H1 (cell line): ENCODE measurements at regions not wholly inside any gene's neighbourhood (a gene's known extent, or its start where the extent isn't known, plus 50 kb on each side); places are given as distances from the start of the nearest gene placed in this dataset.

Source experiments
- CTCF ChIA-PET: fragments of 300-600 bp; sonication (Branson Sonifier 250); formaldehyde crosslinking; loops from one replicate; lab custom pipeline; 2021; ENCODE audit not compliant: partially characterized antibody; lab: Charles Lee
- POLR2A ChIA-PET: fragments of 300-600 bp; sonication (Branson Sonifier 250); formaldehyde crosslinking; loops from one replicate; lab custom pipeline; 2021; ENCODE audit warnings: inconsistent platforms; ENCODE audit not compliant: partially characterized antibody; lab: Charles Lee
- DNase-seq, 2 experiments: peaks; one replicate each; pipeline versions ENCODE4 v3.0.0 to v3.0.0-alpha.2; 2010 to 2022; ENCODE audit warnings: low spot score in 2 of 2, low read depth in 1 of 2, mixed read lengths in 1 of 2
- FAIRE-seq: peaks from 2 replicates; lab custom pipeline; 2011; peaks lifted over from hg19 to GRCh38; lab: Jason Lieb, UNC
- H2AFZ ChIP-seq: 2 replicates; pipeline ENCODE4 v1.8.1; 2012; ENCODE audit warnings: low read length, inconsistent platforms
- H2AK5ac ChIP-seq: 2 replicates; pipeline ENCODE4 v1.6.1; 2013; ENCODE audit warnings: low read depth, low read length
- H2BK120ac ChIP-seq: replicated peaks from 2 replicates; pipeline ENCODE3; 2013; ENCODE audit warnings: low read depth, low read length, inconsistent platforms
- H2BK12ac ChIP-seq: 2 replicates; pipeline ENCODE4 v1.6.1; 2013; ENCODE audit warnings: low read depth, low read length
- H2BK15ac ChIP-seq: 2 replicates; pipeline ENCODE4 v1.6.1; 2013; ENCODE audit warnings: low read length
- H2BK20ac ChIP-seq: 2 replicates; pipeline ENCODE4 v1.6.1; 2013; ENCODE audit warnings: low read length
- H2BK5ac ChIP-seq: 2 replicates; pipeline ENCODE4 v1.6.1; 2013; ENCODE audit warnings: low read depth, low read length
- H3K14ac ChIP-seq: 2 replicates; pipeline ENCODE4 v1.6.1; 2013; ENCODE audit warnings: inconsistent platforms; ENCODE audit not compliant: insufficient read length
- H3K18ac ChIP-seq: 2 replicates; pipeline ENCODE4 v1.6.1; 2013; ENCODE audit warnings: low read length; ENCODE audit errors: extremely low read depth
- H3K23ac ChIP-seq: 2 replicates; pipeline ENCODE4 v1.6.1; 2013; ENCODE audit warnings: inconsistent platforms; ENCODE audit not compliant: insufficient read length
- H3K23me2 ChIP-seq: 2 replicates; pipeline ENCODE4 v1.6.1; 2013; ENCODE audit warnings: low read depth, low read length
- H3K27ac ChIP-seq: 2 replicates; pipeline ENCODE4 v1.6.1; 2011; ENCODE audit warnings: low read depth, low read length, inconsistent platforms
- H3K27me3 ChIP-seq, 4 experiments: replicated peaks in 1 of 4; 1 replicate in 1 of 4; 2 replicates in 3 of 4; pipeline versions ENCODE4 v1.6.1 to v1.8.1; 2011 to 2013; ENCODE audit warnings: low read length in 3 of 4, mild to moderate bottlenecking in 3 of 4, inconsistent platforms in 2 of 4, mixed read lengths in 2 of 4, moderate library complexity in 1 of 4; ENCODE audit not compliant: control insufficient read depth in 3 of 4, insufficient read depth in 3 of 4; ENCODE audit errors: extremely low read depth in 1 of 4
- H3K36me3 ChIP-seq, 4 experiments: 2 replicates each; pipeline versions ENCODE4 v1.6.1 to v1.8.1; 2011 to 2013; ENCODE audit warnings: mild to moderate bottlenecking in 4 of 4, low read length in 3 of 4, moderate library complexity in 2 of 4, control low read depth in 1 of 4, inconsistent platforms in 1 of 4; ENCODE audit not compliant: insufficient read depth in 4 of 4, control insufficient read depth in 2 of 4
- H3K4ac ChIP-seq: replicated peaks from 2 replicates; pipeline ENCODE3; 2013; ENCODE audit warnings: low read length, low read depth, mixed read lengths, inconsistent platforms; ENCODE audit not compliant: insufficient read length
- H3K4me1 ChIP-seq, 4 experiments: replicated peaks in 1 of 4; 1 replicate in 1 of 4; 2 replicates in 3 of 4; pipeline versions ENCODE4 v1.6.1 to v1.8.1; 2011 to 2013; ENCODE audit warnings: low read length in 3 of 4, inconsistent platforms in 2 of 4, mixed read lengths in 1 of 4; ENCODE audit not compliant: insufficient read depth in 4 of 4, control insufficient read depth in 3 of 4
- H3K4me2 ChIP-seq, 2 experiments: 2 replicates each; pipeline versions ENCODE4 v1.6.1 to v1.8.1; 2011 to 2013; ENCODE audit warnings: low read depth in 2 of 2, low read length in 2 of 2, control low read depth in 1 of 2, inconsistent platforms in 1 of 2, mild to moderate bottlenecking in 1 of 2; ENCODE audit not compliant: insufficient read depth in 1 of 2
- H3K4me3 ChIP-seq, 4 experiments: fragments of 200-600, 300-600 bp in 1 of 4; sonication (generic), shearing (Covaris generic), sonication (Bioruptor Twin) in 1 of 4; 2 replicates each; pipeline versions ENCODE4 v1.5.1 to v1.8.1; 2011 to 2016; ENCODE audit warnings: low read length in 4 of 4, low read depth in 3 of 4, control low read depth in 2 of 4, inconsistent platforms in 2 of 4, mild to moderate bottlenecking in 2 of 4, mixed read lengths in 1 of 4, moderate library complexity in 1 of 4; ENCODE audit not compliant: insufficient read depth in 2 of 4; ENCODE audit errors: extremely low read depth in 1 of 4
- H3K56ac ChIP-seq: replicated peaks from 2 replicates; pipeline ENCODE3; 2013; ENCODE audit warnings: low read depth, mild to moderate bottlenecking, mixed read lengths, low read length, inconsistent platforms; ENCODE audit not compliant: insufficient read length
- H3K79me1 ChIP-seq: 2 replicates; pipeline ENCODE4 v1.6.1; 2013; ENCODE audit warnings: low read depth, low read length, control low read depth
- H3K79me2 ChIP-seq, 2 experiments: 2 replicates each; pipeline versions ENCODE4 v1.6.1 to v1.8.1; 2012 to 2013; ENCODE audit warnings: low read length in 2 of 2, mild to moderate bottlenecking in 2 of 2, inconsistent platforms in 1 of 2; ENCODE audit not compliant: insufficient read depth in 2 of 2, control insufficient read depth in 1 of 2
- H3K9ac ChIP-seq, 4 experiments: replicated peaks in 1 of 4; 1 replicate in 1 of 4; 2 replicates in 3 of 4; pipeline versions ENCODE4 v1.6.1 to v1.8.1; 2011 to 2013; ENCODE audit warnings: low read depth in 3 of 4, low read length in 3 of 4, control low read depth in 2 of 4, mild to moderate bottlenecking in 2 of 4, moderate library complexity in 2 of 4, inconsistent platforms in 1 of 4; ENCODE audit errors: extremely low read depth in 1 of 4
- H3K9me3 ChIP-seq, 2 experiments: 2 replicates each; pipeline versions ENCODE4 v1.6.1 to v1.8.1; 2012 to 2013; ENCODE audit warnings: mild to moderate bottlenecking in 2 of 2, moderate library complexity in 2 of 2, control low read depth in 1 of 2, inconsistent platforms in 1 of 2, low read depth in 1 of 2, low read length in 1 of 2, mixed read lengths in 1 of 2; ENCODE audit not compliant: insufficient read depth in 2 of 2
- H4K20me1 ChIP-seq, 2 experiments: replicated peaks in 1 of 2; 2 replicates each; pipeline versions ENCODE3 to v1.8.1; 2011 to 2013; ENCODE audit warnings: inconsistent platforms in 2 of 2, low read length in 2 of 2, mild to moderate bottlenecking in 1 of 2; ENCODE audit not compliant: insufficient read depth in 2 of 2, control insufficient read depth in 1 of 2
- H4K5ac ChIP-seq: 2 replicates; pipeline ENCODE4 v1.6.1; 2013; ENCODE audit warnings: low read length, low read depth, mixed read lengths, inconsistent platforms; ENCODE audit not compliant: insufficient read length
- H4K8ac ChIP-seq: 2 replicates; pipeline ENCODE4 v1.8.0; 2013; ENCODE audit warnings: mild to moderate bottlenecking, moderate library complexity, low read length, inconsistent platforms; ENCODE audit not compliant: insufficient read depth; ENCODE audit errors: extremely low read depth
- H4K91ac ChIP-seq: replicated peaks from 2 replicates; pipeline ENCODE3; 2013; ENCODE audit warnings: low read length, mixed read lengths, inconsistent platforms; ENCODE audit not compliant: insufficient read length
- ASH2L ChIP-seq: fragments of 200-600, 300-600 bp; sonication (generic); IDR thresholded peaks from one replicate; pipeline ENCODE4 v1.7.1; 2017; ENCODE audit warnings: low read length
- BACH1 ChIP-seq: IDR thresholded peaks from 2 replicates; pipeline ENCODE4 v1.6.1; 2012; ENCODE audit warnings: low read length, improper control_type of control experiment
- BRCA1 ChIP-seq: IDR thresholded peaks from 2 replicates; pipeline ENCODE4 v1.6.1; 2012; ENCODE audit warnings: low read depth, low read length, improper control_type of control experiment
- CHD2 ChIP-seq: IDR thresholded peaks from 2 replicates; pipeline ENCODE4 v1.6.1; 2012; ENCODE audit warnings: low read length, improper control_type of control experiment
- CREB1 ChIP-seq: IDR thresholded peaks from 2 replicates; pipeline ENCODE4 v1.6.1; 2012; ENCODE audit warnings: inconsistent platforms
- GABPA ChIP-seq: IDR thresholded peaks from 2 replicates; pipeline ENCODE4 v1.6.1; 2011; ENCODE audit warnings: mild to moderate bottlenecking, low read length, moderate library complexity, borderline replicate concordance; ENCODE audit not compliant: insufficient read depth
- HDAC6 ChIP-seq: IDR thresholded peaks from one replicate; pipeline ENCODE4 v1.7.1; 2012; ENCODE audit warnings: low read depth, mild to moderate bottlenecking, inconsistent platforms, low read length, moderate library complexity
- JUND ChIP-seq: IDR thresholded peaks from 2 replicates; pipeline ENCODE4 v1.6.1; 2011; ENCODE audit warnings: mild to moderate bottlenecking, improper control_type of control experiment, low read length
- NANOG ChIP-seq: IDR thresholded peaks from 2 replicates; pipeline ENCODE4 v1.6.1; 2011; ENCODE audit warnings: low read length, low read depth, mild to moderate bottlenecking, inconsistent platforms; ENCODE audit not compliant: insufficient read depth, poor library complexity, severe bottlenecking
- RAD21 ChIP-seq, 2 experiments: IDR thresholded peaks in 1 of 2; conservative IDR thresholded peaks in 1 of 2; 2 replicates each; pipeline ENCODE4 v1.6.1; 2011; ENCODE audit warnings: low read depth in 2 of 2, low read length in 2 of 2, improper control_type of control experiment in 1 of 2, inconsistent platforms in 1 of 2, mild to moderate bottlenecking in 1 of 2, moderate library complexity in 1 of 2
- RXRA ChIP-seq: IDR thresholded peaks from 2 replicates; pipeline ENCODE4 v1.6.1; 2011; ENCODE audit warnings: low read depth, mild to moderate bottlenecking, low read length, moderate library complexity; ENCODE audit not compliant: insufficient read depth
- SIX5 ChIP-seq: IDR thresholded peaks from 2 replicates; pipeline ENCODE4 v1.6.1; 2011; ENCODE audit warnings: mild to moderate bottlenecking, low read depth, low read length
- SP2 ChIP-seq: IDR thresholded peaks from 2 replicates; pipeline ENCODE4 v1.6.1; 2012; ENCODE audit warnings: mild to moderate bottlenecking, low read length, inconsistent platforms
- TAF1 ChIP-seq: IDR thresholded peaks from 2 replicates; pipeline ENCODE4 v1.6.1; 2011; ENCODE audit warnings: mild to moderate bottlenecking, low read depth, low read length
- TAF7 ChIP-seq: optimal IDR thresholded peaks from 2 replicates; pipeline ENCODE3; 2011; ENCODE audit warnings: low read depth, mild to moderate bottlenecking, inconsistent platforms, low read length, moderate library complexity, borderline replicate concordance
- WGBS, 2 experiments: shearing (Covaris generic) in 1 of 2; methylation state at CpG; one replicate each; pipeline versions ENCODE4 v1.1.6 to v1.1.7; 2013 to 2015; ENCODE audit warnings: low lambda C conversion rate in 2 of 2, mixed read lengths in 2 of 2, inconsistent platforms in 1 of 2, low coverage in 1 of 2, missing lambda C conversion rate in 1 of 2; ENCODE audit not compliant: insufficient replicate concordance in 2 of 2, insufficient coverage in 1 of 2, insufficient read length in 1 of 2; ENCODE audit errors: extremely low coverage in 1 of 2, missing lambda C conversion rate in 1 of 2; 5-methylcytosine and 5-hydroxymethylcytosine counted together
- TF ChIP-seq, protein P1 (sequence below): IDR thresholded peaks from 2 replicates; pipeline ENCODE4 v1.6.1; 2011; ENCODE audit warnings: low read depth, mild to moderate bottlenecking, low read length; ENCODE audit not compliant: insufficient read depth

DNA sequence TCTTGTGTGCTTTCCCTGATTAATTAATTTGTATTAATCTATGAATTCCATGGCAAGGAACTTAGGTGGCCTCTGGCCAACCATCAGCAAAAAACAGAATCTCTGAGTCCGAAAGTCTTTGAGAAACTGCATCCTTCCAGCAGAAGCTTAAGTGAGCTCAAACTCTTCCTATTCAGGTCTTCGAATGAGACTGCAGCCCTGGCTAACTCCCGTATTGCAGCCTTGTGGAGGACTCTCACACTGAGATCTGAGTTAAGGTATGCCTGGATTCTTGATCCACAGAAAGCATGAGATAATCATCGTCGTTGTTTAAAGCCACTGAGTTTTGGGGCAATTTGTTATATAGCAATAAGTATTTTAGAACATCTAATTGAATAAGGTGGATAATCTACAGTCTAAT lies 1143.9 kb upstream of the NXPH2 start:
- Histone ChIP-seq H2BK15ac (no peak overlapping the region), H3K4ac (no peak overlapping the region), H3K9me3 (no peaks in the 10 kb centered on the region), H2AFZ (no peak overlapping the region), H3K4me1 (no peaks in the 10 kb centered on the region), H2BK5ac (no peak overlapping the region), H3K27ac (no peak overlapping the region), H3K18ac (no peak overlapping the region), H2AK5ac (no peak overlapping the region), H2BK20ac (no peak overlapping the region), H4K8ac (no peak overlapping the region), H4K91ac (no peak overlapping the region), H3K4me3 (no peak overlapping the region), H3K23ac (no peak overlapping the region), H3K79me1 (no peaks in the 10 kb centered on the region), H4K20me1 (no peaks in the 10 kb centered on the region), H3K36me3 (no peaks in the 10 kb centered on the region), H3K27me3 (no peaks in the 10 kb centered on the region), H3K56ac (no peak overlapping the region), H2BK12ac (no peak overlapping the region), H3K23me2 (no peaks in the 10 kb centered on the region), H4K5ac (no peak overlapping the region), H3K9ac (no peak overlapping the region), H3K14ac (no peak overlapping the region), H3K79me2 (no peaks in the 10 kb centered on the region), H3K4me2 (no peak overlapping the region), H2BK120ac (no peak overlapping the region)
- 87% methylated on average over 5 of the region's 5 CpGs; no CpG with 5 or more reads in 1 of the 2 experiments for WGBS, 2 experiments
- ChIA-PET CTCF (no interaction called here), POLR2A (no interaction called here)
- peak; percentile 88 for FAIRE-seq
- DNase-seq, result no peak
- TF ChIP-seq, protein P1, sequence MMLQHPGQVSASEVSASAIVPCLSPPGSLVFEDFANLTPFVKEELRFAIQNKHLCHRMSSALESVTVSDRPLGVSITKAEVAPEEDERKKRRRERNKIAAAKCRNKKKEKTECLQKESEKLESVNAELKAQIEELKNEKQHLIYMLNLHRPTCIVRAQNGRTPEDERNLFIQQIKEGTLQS, result no peak
- TF ChIP-seq ASH2L (no peak), RAD21 (IDR thresholded peaks at IDR 0.05 in 1 of 2, conservative IDR thresholded peaks at IDR 0.05 in 1 of 2; ENCODE audit: low read depth in 2 of 2, low read length in 2 of 2) (no peak; a peak in 1 of 4 replicates), HDAC6 (no peak), CHD2 (no peak), RXRA (no peak), BACH1 (no peak), NANOG (no peak), GABPA (no peak), TAF1 (no peak), BRCA1 (no peak), SP2 (no peak), SIX5 (no peak), JUND (no peak), CREB1 (no peak), TAF7 (no peak)
